ENCODE measurements at regions not wholly inside any gene's neighbourhood (a gene's known extent, or its start where the extent isn't known, plus 50 kb on each side); places are given as distances from the start of the nearest gene placed in this dataset.
"Not testable (repeated sequence)": the region's sequence is repeated elsewhere in the genome, so short reads cannot be mapped to it uniquely, and the experiment has no call there.

GRCh38 chr1:221527886-221528624 is 213.8 kb downstream of the DUSP10 start:
- no peak for DNase-seq (ENCODE audit: low spot score)

- DNase-seq (ENCODE audit: low spot score), result not testable (repeated sequence)
These were observed 211.7 kb downstream of the DUSP10 start for GRCh38 chr1:221530159-221530558.

GRCh38 chr1:221530791-221531190 is 211.1 kb downstream of the DUSP10 start:
- no peak for DNase-seq (ENCODE audit: low spot score)

DNA sequence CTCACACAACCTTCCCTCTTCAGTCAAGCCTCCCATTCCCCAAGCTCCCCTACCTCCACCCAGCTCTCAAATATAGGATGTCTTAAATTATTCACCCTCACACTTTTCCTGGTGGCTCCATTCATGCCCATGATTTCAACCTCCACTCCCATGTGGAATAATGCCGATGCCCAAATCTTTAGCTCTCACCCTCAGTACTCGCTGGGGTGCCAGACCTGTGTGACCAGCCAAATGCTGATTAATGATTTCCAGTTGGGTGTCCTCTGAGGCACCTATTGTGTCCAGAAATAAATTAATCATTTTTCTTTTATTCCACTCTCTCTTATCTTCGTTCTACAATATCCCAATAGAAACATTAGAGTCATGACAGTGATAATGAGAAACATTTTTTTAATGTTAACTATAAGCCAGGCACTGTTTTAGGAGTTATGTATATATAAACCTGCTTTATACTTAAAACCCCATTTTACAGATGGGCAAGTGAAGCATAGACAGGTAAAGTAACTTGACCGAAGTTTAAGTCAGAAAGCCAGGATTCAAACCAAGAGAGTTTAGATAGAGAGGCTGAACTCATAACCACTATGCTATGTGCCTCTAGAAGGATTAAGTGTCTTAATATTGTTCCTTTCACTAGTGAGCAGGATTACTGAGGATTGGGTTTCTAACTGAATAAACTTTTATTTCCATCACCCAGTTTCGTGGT is 209.7 kb downstream of the DUSP10 start:
- no peak for DNase-seq (ENCODE audit: low spot score)

DNA sequence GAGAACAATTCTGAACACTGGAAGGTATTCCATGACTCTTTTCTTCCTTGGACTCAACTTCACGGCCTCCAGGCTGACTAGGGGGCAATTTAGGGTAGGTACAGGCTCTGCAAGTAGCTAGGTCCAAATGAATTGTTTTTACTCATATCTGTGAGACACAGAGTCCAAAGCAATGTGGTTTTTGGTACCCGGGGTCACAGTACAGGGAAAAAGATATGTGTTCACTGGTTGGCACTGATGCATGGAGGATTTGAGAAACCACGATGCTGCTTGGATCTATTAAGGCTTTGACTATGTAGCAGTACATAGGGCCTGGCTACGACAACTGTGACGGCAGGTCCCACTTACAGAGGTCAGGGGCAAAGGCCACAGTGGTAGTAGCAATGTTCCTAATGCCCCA is 200.6 kb downstream of the DUSP10 start:
- DNase-seq (ENCODE audit: low spot score), result no peak

GRCh38 chr1:221543529-221544120 is 198.3 kb downstream of the DUSP10 start:
- peak; percentile 53 for DNase-seq (ENCODE audit: low spot score)

DNA sequence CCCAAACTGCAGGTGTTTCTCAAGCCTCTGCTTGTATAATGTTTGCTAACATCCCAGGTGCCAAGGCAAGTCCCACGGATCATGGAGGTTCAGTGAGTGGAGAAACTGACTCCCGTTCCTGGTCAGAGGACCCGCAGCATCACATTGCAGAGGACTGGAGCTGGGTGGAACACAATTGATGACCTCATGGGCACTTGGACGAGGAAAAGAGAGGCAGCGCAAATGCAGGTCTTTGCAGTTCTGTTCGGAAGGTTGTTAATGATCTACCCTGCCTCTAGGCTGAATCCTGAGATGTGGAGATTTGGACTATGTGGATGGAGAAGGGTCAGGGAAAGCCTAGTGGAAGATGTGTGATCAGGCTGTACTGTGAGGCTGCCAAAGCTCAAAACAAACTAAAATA is 192.9 kb downstream of the DUSP10 start:
- DNase-seq (ENCODE audit: low spot score), result no peak

DNA sequence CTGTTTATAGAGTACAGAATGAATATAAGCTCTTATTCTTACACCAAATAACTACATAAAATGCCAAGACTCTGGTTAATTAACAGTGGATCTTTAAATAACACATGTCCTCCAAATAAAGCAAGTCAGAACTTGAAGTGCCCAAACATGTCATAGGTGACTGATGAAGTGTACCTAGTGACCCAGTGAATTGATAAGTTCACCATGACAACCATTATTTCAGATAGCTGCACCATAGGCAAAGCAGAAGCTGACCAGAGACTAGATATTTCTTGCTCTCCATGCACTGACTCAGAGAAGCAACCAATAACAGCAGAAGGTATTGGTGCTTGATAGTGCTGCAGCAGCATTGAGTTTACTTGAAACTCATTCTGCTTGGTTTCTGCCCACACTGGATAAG is 192.1 kb downstream of the DUSP10 start:
- DNase-seq (ENCODE audit: low spot score), result no peak

- not testable (repeated sequence) for DNase-seq (ENCODE audit: low spot score)
These were observed 189.1 kb downstream of the DUSP10 start for GRCh38 chr1:221552792-221553191.

DNA sequence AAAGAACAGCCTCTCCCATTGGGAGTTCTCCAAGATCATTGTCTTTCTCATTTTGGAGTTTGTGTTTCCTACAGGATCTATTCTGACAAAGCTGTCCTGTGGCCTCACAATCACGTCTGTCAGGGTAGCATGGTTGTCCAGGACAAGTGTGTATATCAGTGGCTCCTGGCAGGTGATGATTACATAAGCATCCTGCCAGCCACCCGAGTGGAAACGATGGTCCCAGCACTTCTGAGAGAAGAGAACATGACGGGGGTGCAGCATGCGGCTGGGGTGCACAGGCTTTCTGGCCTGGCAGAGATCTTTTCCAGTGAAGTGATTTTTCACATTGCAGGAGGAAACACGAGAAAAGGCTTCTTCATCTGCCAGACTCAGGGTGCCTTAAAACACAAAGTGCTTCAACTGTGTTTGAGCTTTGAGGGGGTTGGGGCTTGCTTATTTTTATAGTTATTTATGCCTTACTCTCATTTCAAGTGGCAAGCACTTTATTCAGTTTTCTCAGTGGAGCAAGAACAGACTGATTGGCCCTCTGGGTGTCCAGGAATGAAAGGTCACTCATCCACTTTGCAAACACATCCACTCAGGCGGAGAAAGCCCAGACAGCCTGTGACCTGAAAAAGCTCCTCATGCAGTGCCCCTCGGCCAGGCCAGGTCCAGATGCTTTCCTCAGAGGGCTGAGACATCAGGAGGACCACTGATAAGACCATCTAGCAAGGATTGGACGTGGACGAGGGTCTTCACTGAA is 186.0 kb downstream of the DUSP10 start:
- no peak for DNase-seq (ENCODE audit: low spot score)

- no peak for DNase-seq (ENCODE audit: low spot score)
These were observed 185.5 kb downstream of the DUSP10 start for GRCh38 chr1:221556435-221556834.

DNA sequence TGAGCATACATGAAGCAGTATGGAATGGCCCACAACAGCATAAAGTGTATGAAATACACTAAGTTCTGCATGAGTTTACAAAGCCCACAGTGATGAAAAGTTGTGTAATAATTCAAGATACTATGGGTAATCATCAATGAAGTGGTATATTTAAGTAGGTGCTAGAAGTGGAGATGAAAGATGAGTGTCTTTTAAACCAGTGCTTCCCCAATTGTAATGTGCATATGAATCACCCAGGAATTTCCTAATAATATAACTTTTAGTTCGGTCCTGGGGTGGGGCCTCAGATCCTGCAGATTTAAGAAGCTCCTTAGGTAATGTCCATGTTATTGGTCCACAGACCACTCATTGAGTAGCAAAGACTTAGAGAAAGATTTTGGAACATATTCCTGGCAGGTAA is 184.9 kb downstream of the DUSP10 start:
- DNase-seq (ENCODE audit: low spot score), result no peak

- DNase-seq (ENCODE audit: low spot score), result no peak
These were observed 183.5 kb downstream of the DUSP10 start for GRCh38 chr1:221558396-221558795.

DNA sequence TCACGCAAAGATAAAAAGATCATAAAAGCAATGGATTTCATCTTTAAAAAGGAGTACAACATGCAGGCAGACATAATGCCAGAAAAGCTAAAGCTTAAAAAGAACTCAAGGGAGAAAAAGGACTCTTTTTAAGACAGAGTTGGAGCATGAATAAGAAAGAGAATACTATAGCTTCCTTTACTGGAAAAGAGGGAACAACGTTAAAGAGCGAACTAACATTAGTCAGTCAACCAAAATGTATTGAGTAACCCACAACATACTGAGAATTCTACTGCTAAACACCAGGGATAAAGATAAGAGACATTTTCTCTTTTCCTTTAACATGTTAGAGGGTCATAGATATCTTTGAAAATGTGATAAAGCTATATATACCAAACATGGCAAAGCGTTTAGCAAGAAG is 182.0 kb downstream of the DUSP10 start:
- DNase-seq (ENCODE audit: low spot score), result no peak

DNA sequence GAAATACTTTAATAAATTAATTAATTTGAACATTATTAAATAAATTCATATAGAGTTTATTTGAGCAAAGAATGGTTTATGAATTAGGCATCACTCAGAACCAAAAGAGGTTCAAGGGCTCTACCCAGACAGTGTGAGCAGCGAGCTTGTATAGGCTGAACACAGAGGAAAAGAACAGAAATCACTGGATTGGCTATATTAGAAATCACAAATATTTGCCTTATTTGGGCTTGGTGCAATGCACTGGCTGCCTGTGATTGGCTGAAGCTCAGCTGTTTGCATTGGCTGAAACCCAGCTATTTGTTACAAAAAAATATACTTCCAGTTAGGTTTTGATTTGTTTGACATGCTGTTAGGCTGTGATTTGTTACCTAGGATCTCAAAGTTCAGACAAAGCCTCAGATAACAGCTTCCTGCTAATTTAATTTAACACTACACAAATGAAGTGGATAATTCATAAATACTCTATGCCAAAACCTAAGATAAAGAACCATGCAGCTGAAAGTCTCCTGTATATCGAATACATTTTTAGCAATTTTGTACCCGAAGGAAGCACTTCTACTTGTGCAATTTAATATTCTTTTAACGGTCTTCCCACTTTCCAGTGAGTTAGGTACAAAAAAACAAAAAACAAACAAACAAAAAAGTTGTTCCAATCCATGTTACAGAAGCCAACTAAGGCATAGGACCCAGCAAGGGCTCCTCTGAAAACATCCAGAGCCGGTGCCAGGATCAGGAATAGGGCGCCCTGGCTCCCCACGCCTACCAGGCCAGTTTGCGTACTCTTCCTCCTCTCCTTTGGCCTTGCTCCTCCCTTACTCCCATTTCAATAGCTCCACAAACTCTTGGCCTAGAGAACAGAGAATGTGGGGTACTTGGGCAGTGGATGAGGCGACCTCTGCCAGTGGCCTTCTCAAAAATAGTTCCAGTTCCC is 179.1 kb downstream of the DUSP10 start:
- no peak for DNase-seq (ENCODE audit: low spot score)

DNA sequence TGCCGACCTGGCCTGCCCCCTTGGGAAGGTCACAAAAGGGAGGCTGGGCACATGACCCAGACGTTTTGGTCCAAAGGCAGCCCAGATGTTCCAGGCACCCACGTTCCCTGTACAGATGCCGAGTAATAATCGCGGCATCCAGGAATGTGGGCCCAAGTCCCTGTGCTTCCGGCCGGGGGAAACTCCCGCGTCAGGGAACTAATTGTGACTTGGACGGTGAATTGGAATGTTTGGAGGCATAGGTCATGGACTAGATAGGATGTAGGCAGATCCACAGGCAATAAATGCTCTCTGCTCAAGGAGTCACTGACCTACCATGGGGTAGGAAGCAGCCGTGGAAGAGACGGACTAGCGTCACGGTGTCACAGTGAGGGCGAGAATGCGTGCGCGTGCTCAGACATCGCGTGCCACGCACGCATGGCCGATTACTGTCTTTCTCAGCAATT is 178.4 kb downstream of the DUSP10 start:
- DNase-seq (ENCODE audit: low spot score), result no peak

GRCh38 chr1:221564891-221565290 is 177.0 kb downstream of the DUSP10 start:
- no peak for DNase-seq (ENCODE audit: low spot score)

GRCh38 chr1:221565711-221566110 is 176.2 kb downstream of the DUSP10 start:
- DNase-seq (ENCODE audit: low spot score), result no peak

GRCh38 chr1:221567859-221568507 is 173.9 kb downstream of the DUSP10 start:
- DNase-seq (ENCODE audit: low spot score), result no peak

DNA sequence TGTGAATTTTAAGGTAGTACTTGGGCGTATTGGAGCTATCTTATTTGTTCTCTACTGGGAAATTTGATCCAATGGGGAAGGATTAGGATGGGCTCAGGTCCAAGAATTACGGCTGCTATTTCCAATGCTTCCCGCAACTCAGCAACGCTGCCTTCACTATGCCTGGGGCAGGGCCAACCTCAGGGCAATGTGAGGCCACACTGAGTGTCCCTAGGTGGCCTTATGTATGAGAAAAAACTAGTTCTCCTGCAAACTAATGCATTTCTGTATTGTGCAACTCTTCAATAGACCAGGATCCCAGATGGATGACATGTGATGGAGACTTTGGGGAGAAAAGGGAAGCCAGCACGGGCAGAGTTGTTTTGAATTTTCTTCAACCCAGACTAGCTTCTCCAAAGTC is 168.1 kb downstream of the DUSP10 start:
- no peak for DNase-seq (ENCODE audit: low spot score)

DNA sequence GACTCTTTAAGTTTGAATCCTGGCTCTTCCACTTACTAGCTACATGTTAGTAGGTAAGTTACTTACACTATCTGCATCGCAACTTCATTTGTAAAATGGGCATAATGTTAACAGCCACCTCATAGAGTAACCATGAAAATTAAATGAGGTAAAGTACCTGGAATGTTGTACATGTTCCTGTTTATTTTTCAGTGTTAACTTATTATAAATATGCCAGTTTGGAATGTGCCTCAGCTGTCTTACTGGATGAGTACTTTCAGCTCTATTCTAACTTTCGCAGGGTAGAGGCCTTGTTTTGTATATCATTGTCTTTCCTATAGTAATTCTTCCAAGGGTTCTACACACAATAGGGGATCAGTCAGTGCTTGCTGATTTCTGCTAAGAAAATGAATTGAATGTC is 167.4 kb downstream of the DUSP10 start:
- DNase-seq (ENCODE audit: low spot score), result no peak

Measured in globus pallidus (tissue), 1 donor.